ENCODE measurements at regions not wholly inside any gene's neighbourhood (a gene's known extent, or its start where the extent isn't known, plus 50 kb on each side); places are given as distances from the start of the nearest gene placed in this dataset.

DNA sequence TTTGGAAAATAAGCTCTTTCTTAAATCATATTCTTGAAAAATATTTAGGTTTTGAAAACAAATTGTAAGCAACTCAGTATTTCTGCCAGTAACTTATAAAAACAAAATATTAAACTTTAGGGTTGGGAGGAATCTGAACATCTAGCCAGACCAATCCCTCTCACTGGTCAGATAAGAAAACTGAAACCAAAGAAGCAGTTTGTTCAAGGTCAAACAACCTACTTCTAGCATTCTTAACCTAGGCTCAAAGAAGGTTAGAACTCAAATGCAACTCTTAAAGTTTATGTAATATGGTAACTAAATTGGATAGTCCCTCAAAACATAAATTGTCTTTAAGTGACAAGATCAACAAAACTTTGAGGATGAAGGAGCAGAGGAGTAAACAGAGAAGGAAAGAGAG is 374.9 kb upstream of the TNC start:
- TF ChIP-seq, protein P1, sequence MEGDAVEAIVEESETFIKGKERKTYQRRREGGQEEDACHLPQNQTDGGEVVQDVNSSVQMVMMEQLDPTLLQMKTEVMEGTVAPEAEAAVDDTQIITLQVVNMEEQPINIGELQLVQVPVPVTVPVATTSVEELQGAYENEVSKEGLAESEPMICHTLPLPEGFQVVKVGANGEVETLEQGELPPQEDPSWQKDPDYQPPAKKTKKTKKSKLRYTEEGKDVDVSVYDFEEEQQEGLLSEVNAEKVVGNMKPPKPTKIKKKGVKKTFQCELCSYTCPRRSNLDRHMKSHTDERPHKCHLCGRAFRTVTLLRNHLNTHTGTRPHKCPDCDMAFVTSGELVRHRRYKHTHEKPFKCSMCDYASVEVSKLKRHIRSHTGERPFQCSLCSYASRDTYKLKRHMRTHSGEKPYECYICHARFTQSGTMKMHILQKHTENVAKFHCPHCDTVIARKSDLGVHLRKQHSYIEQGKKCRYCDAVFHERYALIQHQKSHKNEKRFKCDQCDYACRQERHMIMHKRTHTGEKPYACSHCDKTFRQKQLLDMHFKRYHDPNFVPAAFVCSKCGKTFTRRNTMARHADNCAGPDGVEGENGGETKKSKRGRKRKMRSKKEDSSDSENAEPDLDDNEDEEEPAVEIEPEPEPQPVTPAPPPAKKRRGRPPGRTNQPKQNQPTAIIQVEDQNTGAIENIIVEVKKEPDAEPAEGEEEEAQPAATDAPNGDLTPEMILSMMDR (IDR thresholded peaks at IDR 0.05) = no peak
- no peak for TF ChIP-seq POLR2A (IDR thresholded peaks at IDR 0.05)
